ENCODE measurements at regions not wholly inside any gene's neighbourhood (a gene's known extent, or its start where the extent isn't known, plus 50 kb on each side); places are given as distances from the start of the nearest gene placed in this dataset.

- BruUV-seq (replicated peaks) = no TSS peak
- POLR2A ChIA-PET (ENCODE audit: unreplicated experiment) = no interaction called here
- no CpG with 5 or more reads among the region's 1 CpG for WGBS, 2 experiments (ENCODE audit: extremely low coverage in 2 of 2, insufficient read length in 1 of 2)
These were observed 304.3 kb upstream of the SP4 start for GRCh38 chr7:21123586-21123985.

More at GRCh38 chr7:21123586-21123985, 304.3 kb upstream of the SP4 start:
- Histone ChIP-seq H2BK120ac (ENCODE audit: low read depth, low read length) (no peak overlapping the region), H3K36me3 (ENCODE audit: control insufficient read depth, insufficient read depth, low read length) (no peaks in the 10 kb centered on the region), H2AK9ac (replicated peaks; ENCODE audit: low read depth, low read length, poor library complexity) (no peak overlapping the region), H3K9me3 (ENCODE audit: control insufficient read depth, insufficient read depth, low read length) (peaks cover 11% of the 10 kb centered on the region; the same call in 1 of the 2 replicates), H4K20me1 (ENCODE audit: insufficient read depth, low read length) (no peaks in the 10 kb centered on the region), H3K27me3 (ENCODE audit: control insufficient read depth, insufficient read depth, low read length) (no peaks in the 10 kb centered on the region), H2BK15ac (ENCODE audit: low read depth, low read length) (no peak overlapping the region), H3K4ac (ENCODE audit: low read depth, low read length) (no peak overlapping the region), H3K79me1 (ENCODE audit: low read depth in 1 of 2, low read length in 2 of 2) (no peaks in the 10 kb centered on the region), H3K18ac (ENCODE audit: low read depth, low read length) (no peak overlapping the region), H3K27ac (ENCODE audit: insufficient read depth, low read length) (no peak overlapping the region), H2AK5ac (ENCODE audit: low read depth, low read length) (no peak overlapping the region), H3K23ac (ENCODE audit: low read depth, low read length) (no peak overlapping the region), H3K9ac (ENCODE audit: low read depth, low read length) (no peak overlapping the region), H3K14ac (replicated peaks; ENCODE audit: low read depth, low read length) (no peak overlapping the region), H4K5ac (ENCODE audit: low read depth, low read length) (no peak overlapping the region), H2BK5ac (ENCODE audit: low read depth, low read length, poor library complexity, severe bottlenecking) (no peak overlapping the region), H3K9me1 (ENCODE audit: insufficient read depth, low read length) (no peaks in the 10 kb centered on the region), H3K4me1 (ENCODE audit: control insufficient read depth, insufficient read depth, low read length) (no peaks in the 10 kb centered on the region), H3K4me2 (ENCODE audit: low read depth, low read length) (no peak overlapping the region), H2BK20ac (ENCODE audit: low read depth, low read length) (no peak overlapping the region), H2AFZ (replicated peaks; ENCODE audit: low read length, poor library complexity) (no peak overlapping the region), H4K8ac (ENCODE audit: low read depth in 2 of 2, low read length in 2 of 2) (no peak overlapping the region), H3K4me3 (ENCODE audit: insufficient read depth, low read depth, low read length) (no peak overlapping the region), H3K56ac (ENCODE audit: extremely low read depth, insufficient read depth, low read length) (no peak overlapping the region), H4K91ac (ENCODE audit: insufficient read depth, low read depth, low read length) (no peak overlapping the region)
- ATAC-seq (ENCODE audit: low read depth) = no peak
- no peak for TF ChIP-seq RAD21 (IDR thresholded peaks at IDR 0.05; ENCODE audit: low read length)
- no peak for TF ChIP-seq CTCF (conservative IDR thresholded peaks at IDR 0.05; ENCODE audit: low read depth, low read length)
- TF ChIP-seq MAFK (IDR thresholded peaks at IDR 0.05; ENCODE audit: low read depth, low read length) = no peak
- TF ChIP-seq NFE2L2 (IDR thresholded peaks at IDR 0.05; ENCODE audit: low read depth, low read length) = no peak
- TF ChIP-seq CEBPB (IDR thresholded peaks at IDR 0.05; ENCODE audit: low read depth, low read length) = no peak
- no peak for TF ChIP-seq MAZ (IDR thresholded peaks at IDR 0.05; ENCODE audit: borderline replicate concordance, low read depth, low read length)
- no peak for TF ChIP-seq BHLHE40 (IDR thresholded peaks at IDR 0.05; ENCODE audit: low read depth, low read length)
- TF ChIP-seq SMC3 (IDR thresholded peaks at IDR 0.05; ENCODE audit: low read depth, low read length) = no peak
- TF ChIP-seq POLR2A (IDR thresholded peaks at IDR 0.05; ENCODE audit: low read depth, low read length) = no peak
- no peak for TF ChIP-seq ELK1 (IDR thresholded peaks at IDR 0.05; ENCODE audit: borderline replicate concordance, low read depth, low read length)
- TF ChIP-seq MXI1 (IDR thresholded peaks at IDR 0.05; ENCODE audit: borderline replicate concordance, low read depth, low read length) = no peak
- no peak for TF ChIP-seq RFX5 (IDR thresholded peaks at IDR 0.05; ENCODE audit: low read depth, low read length)
- TF ChIP-seq RCOR1 (IDR thresholded peaks at IDR 0.05; ENCODE audit: insufficient replicate concordance, low read length) = no peak
- CTCF ChIA-PET = no interaction called here
- no peak for DNase-seq
- dilution Hi-C loops (cut with HindIII; ENCODE audit: low sequenced_read_pairs, unreplicated experiment) = no loop called here
- intact Hi-C loops (cut with micrococcal nuclease) = no loop called here
- in situ Hi-C loops (cut with MboI; ENCODE audit: low sequenced_read_pairs) = no loop called here
